Ovary (tissue), 3 donors: ENCODE measurements at regions not wholly inside any gene's neighbourhood (a gene's known extent, or its start where the extent isn't known, plus 50 kb on each side); places are given as distances from the start of the nearest gene placed in this dataset.

ENCODE experiments used
- CTCF ChIP-seq, 3 donors: fragments of 450-650 bp in 2 of 3; fragments of 200-600 bp in 1 of 3; IDR thresholded peaks; one replicate each; pipeline versions ENCODE4 v1.5.1 to v1.8.0; 2016 to 2022; ENCODE audit warnings: antibody characterized with exemption in 3 of 3, mild to moderate bottlenecking in 1 of 3
- EP300 ChIP-seq: sonication (generic); formaldehyde crosslinking; IDR thresholded peaks from one replicate; pipeline ENCODE4 v1.6.1; 2017; ENCODE audit warnings: antibody characterized with exemption
- POLR2A ChIP-seq: fragments of 450-650 bp; IDR thresholded peaks from one replicate; pipeline ENCODE4 v1.6.1; 2017; ENCODE audit warnings: antibody characterized with exemption, mild to moderate bottlenecking, moderate library complexity
- donor health status: DM: no; HTN: no; CAD: no.

GRCh38 chr21:20302084-20302483 lies 696.1 kb upstream of the NCAM2 start:
- TF ChIP-seq EP300 (no peak), CTCF (IDR thresholded peaks at IDR 0.05) (no peak), POLR2A (no peak)
